ENCODE measurements at regions not wholly inside any gene's neighbourhood (a gene's known extent, or its start where the extent isn't known, plus 50 kb on each side); places are given as distances from the start of the nearest gene placed in this dataset.

GRCh38 chr21:16577975-16578374 lies 848.2 kb downstream of the USP25 start:
- no peak for DNase-seq
- Histone ChIP-seq H3K4me3 (no peak overlapping the region), H3K36me3 (ENCODE audit: low read depth) (no peaks in the 10 kb centered on the region), H3K4me1 (ENCODE audit: low read depth) (no peaks in the 10 kb centered on the region), H3K9me3 (no peaks in the 10 kb centered on the region)
- no peak for ATAC-seq
- TF ChIP-seq, protein P1, sequence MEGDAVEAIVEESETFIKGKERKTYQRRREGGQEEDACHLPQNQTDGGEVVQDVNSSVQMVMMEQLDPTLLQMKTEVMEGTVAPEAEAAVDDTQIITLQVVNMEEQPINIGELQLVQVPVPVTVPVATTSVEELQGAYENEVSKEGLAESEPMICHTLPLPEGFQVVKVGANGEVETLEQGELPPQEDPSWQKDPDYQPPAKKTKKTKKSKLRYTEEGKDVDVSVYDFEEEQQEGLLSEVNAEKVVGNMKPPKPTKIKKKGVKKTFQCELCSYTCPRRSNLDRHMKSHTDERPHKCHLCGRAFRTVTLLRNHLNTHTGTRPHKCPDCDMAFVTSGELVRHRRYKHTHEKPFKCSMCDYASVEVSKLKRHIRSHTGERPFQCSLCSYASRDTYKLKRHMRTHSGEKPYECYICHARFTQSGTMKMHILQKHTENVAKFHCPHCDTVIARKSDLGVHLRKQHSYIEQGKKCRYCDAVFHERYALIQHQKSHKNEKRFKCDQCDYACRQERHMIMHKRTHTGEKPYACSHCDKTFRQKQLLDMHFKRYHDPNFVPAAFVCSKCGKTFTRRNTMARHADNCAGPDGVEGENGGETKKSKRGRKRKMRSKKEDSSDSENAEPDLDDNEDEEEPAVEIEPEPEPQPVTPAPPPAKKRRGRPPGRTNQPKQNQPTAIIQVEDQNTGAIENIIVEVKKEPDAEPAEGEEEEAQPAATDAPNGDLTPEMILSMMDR (IDR thresholded peaks at IDR 0.05), result no peak
- intact Hi-C loops (cut with DNase I, micrococcal nuclease), result no loop called here

- TF ChIP-seq, protein P1 (IDR thresholded peaks at IDR 0.05), result no peak
- intact Hi-C loops (cut with DNase I, micrococcal nuclease), result no loop called here
- Histone ChIP-seq H3K4me1 (ENCODE audit: low read depth) (no peaks in the 10 kb centered on the region), H3K4me3 (no peak overlapping the region), H3K9me3 (no peaks in the 10 kb centered on the region), H3K36me3 (ENCODE audit: low read depth) (no peaks in the 10 kb centered on the region)
- ATAC-seq (no peak), DNase-seq (no peak)
These were observed 849.1 kb downstream of the USP25 start for GRCh38 chr21:16578912-16579311.

- Histone ChIP-seq H3K4me1 (ENCODE audit: low read depth) (no peaks in the 10 kb centered on the region), H3K4me3 (no peak overlapping the region), H3K9me3 (no peaks in the 10 kb centered on the region), H3K36me3 (ENCODE audit: low read depth) (no peaks in the 10 kb centered on the region)
- intact Hi-C loops (cut with DNase I, micrococcal nuclease), result no loop called here
- no peak for ATAC-seq
- DNase-seq, result no peak
- TF ChIP-seq, protein P1 (IDR thresholded peaks at IDR 0.05), result no peak
These were observed 849.8 kb downstream of the USP25 start for GRCh38 chr21:16579538-16579937.

- TF ChIP-seq, protein P1 (IDR thresholded peaks at IDR 0.05), result no peak
- Histone ChIP-seq H3K9me3 (no peaks in the 10 kb centered on the region), H3K4me3 (no peak overlapping the region), H3K36me3 (ENCODE audit: low read depth) (no peaks in the 10 kb centered on the region), H3K4me1 (ENCODE audit: low read depth) (no peaks in the 10 kb centered on the region)
- ATAC-seq, result no peak
- intact Hi-C loops (cut with DNase I, micrococcal nuclease), result no loop called here
- DNase-seq, result no peak
These were observed 850.9 kb downstream of the USP25 start for GRCh38 chr21:16580661-16581060.

- intact Hi-C loops (cut with DNase I, micrococcal nuclease), result no loop called here
- peaks cover 5% of the 10 kb centered on the region for H3K4me1 ChIP-seq (ENCODE audit: low read depth)
- no peaks in the 10 kb centered on the region for H3K36me3 ChIP-seq (ENCODE audit: low read depth)
- no peak overlapping the region for H3K4me3 ChIP-seq
- TF ChIP-seq, protein P1 (IDR thresholded peaks at IDR 0.05), result no peak
- DNase-seq, result no peak
- ATAC-seq, result no peak
- no peaks in the 10 kb centered on the region for H3K9me3 ChIP-seq
These were observed 853.8 kb downstream of the USP25 start for GRCh38 chr21:16583556-16583955.

DNA sequence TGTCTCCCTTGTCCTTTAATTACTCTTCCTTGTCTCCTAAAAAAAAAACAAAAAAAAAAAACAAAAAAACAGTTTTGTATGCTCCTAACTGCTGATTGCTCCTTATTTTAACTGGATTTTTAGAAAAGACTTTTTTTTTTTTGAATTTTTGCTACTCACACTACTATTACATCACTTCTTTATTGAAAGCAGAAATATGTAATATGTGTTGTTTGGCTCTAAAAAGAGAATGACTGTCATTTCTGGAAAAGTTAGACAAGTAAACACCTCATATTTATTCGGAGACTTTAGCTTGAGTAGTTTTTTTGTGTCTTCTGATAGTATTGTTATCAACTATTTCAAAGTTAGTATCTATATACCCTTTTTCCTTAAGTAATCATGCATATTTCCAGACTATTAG lies 855.0 kb downstream of the USP25 start:
- DNase-seq (no peak), ATAC-seq (no peak)
- H3K4me3 ChIP-seq, result no peak overlapping the region
- no peaks in the 10 kb centered on the region for H3K9me3 ChIP-seq
- H3K4me1 ChIP-seq (ENCODE audit: low read depth), result peaks cover 5% of the 10 kb centered on the region
- intact Hi-C loops (cut with DNase I, micrococcal nuclease), result no loop called here
- no peaks in the 10 kb centered on the region for H3K36me3 ChIP-seq (ENCODE audit: low read depth)
- TF ChIP-seq, protein P1 (IDR thresholded peaks at IDR 0.05), result no peak

Measured in mucosa of descending colon (tissue), 3 donors.